Ishikawa (cell line): ENCODE measurements at regions not wholly inside any gene's neighbourhood (a gene's known extent, or its start where the extent isn't known, plus 50 kb on each side); places are given as distances from the start of the nearest gene placed in this dataset.

Experiments
- CEBPB ChIP-seq: IDR thresholded peaks from 2 replicates; pipeline ENCODE4 v1.6.1; 2012
- CREB1 ChIP-seq: IDR thresholded peaks from 2 replicates; pipeline ENCODE4 v1.6.1; 2012; ENCODE audit warnings: low read depth
- EGR1 ChIP-seq: IDR thresholded peaks from 2 replicates; pipeline ENCODE4 v1.6.1; 2012
- EP300 ChIP-seq: IDR thresholded peaks from 2 replicates; pipeline ENCODE4 v1.6.1; 2012; ENCODE audit warnings: borderline replicate concordance
- FOXM1 ChIP-seq: IDR thresholded peaks from 2 replicates; pipeline ENCODE4 v1.6.1; 2012; ENCODE audit warnings: low read depth, borderline replicate concordance
- MAX ChIP-seq: IDR thresholded peaks from 2 replicates; pipeline ENCODE4 v1.6.1; 2012
- NFIC ChIP-seq: IDR thresholded peaks from 2 replicates; pipeline ENCODE4 v1.6.1; 2012
- RAD21 ChIP-seq: IDR thresholded peaks from 2 replicates; pipeline ENCODE4 v1.6.1; 2012; ENCODE audit warnings: low read depth
- REST ChIP-seq: IDR thresholded peaks from 2 replicates; pipeline ENCODE4 v1.6.1; 2012; ENCODE audit warnings: low read depth, mild to moderate bottlenecking
- TAF1 ChIP-seq: IDR thresholded peaks from 2 replicates; pipeline ENCODE4 v1.6.1; 2012; ENCODE audit warnings: low read depth, mild to moderate bottlenecking
- TCF12 ChIP-seq: IDR thresholded peaks from 2 replicates; pipeline ENCODE4 v1.6.1; 2012; ENCODE audit warnings: low read depth
- TEAD4 ChIP-seq: IDR thresholded peaks from 2 replicates; pipeline ENCODE4 v1.6.1; 2012
- USF1 ChIP-seq: IDR thresholded peaks from 2 replicates; pipeline ENCODE4 v1.6.1; 2012
- YY1 ChIP-seq: IDR thresholded peaks from 2 replicates; pipeline ENCODE4 v1.6.1; 2012; ENCODE audit warnings: low read depth
- ZBTB7A ChIP-seq: IDR thresholded peaks from 2 replicates; pipeline ENCODE4 v1.6.1; 2012; ENCODE audit warnings: low read depth

GRCh38 chr14:100469632-100470522, 117.3 kb downstream of the BEGAIN start:
- TF ChIP-seq CEBPB (no peak), TAF1 (no peak), FOXM1 (no peak), TCF12 (no peak)

GRCh38 chr14:100470523-100470897, 116.7 kb downstream of the BEGAIN start:
- TF ChIP-seq USF1 = no peak
- TF ChIP-seq RAD21 = no peak
- TF ChIP-seq EGR1 = no peak
- no peak for TF ChIP-seq FOXM1
- no peak for TF ChIP-seq TCF12
- no peak for TF ChIP-seq TEAD4
- TF ChIP-seq REST = no peak
- no peak for TF ChIP-seq CREB1
- TF ChIP-seq MAX = no peak
- no peak for TF ChIP-seq NFIC
- TF ChIP-seq ZBTB7A = no peak
- no peak for TF ChIP-seq CEBPB
- TF ChIP-seq EP300 = no peak
- TF ChIP-seq TAF1 = no peak
- TF ChIP-seq YY1 = no peak

- no peak for TF ChIP-seq RAD21
- TF ChIP-seq YY1 = no peak
- no peak for TF ChIP-seq TEAD4
- no peak for TF ChIP-seq MAX
- TF ChIP-seq REST = no peak
- no peak for TF ChIP-seq USF1
- TF ChIP-seq EGR1 = no peak
- no peak for TF ChIP-seq TCF12
- TF ChIP-seq TAF1 = no peak
- TF ChIP-seq NFIC = no peak
- no peak for TF ChIP-seq CEBPB
- TF ChIP-seq CREB1 = no peak
- TF ChIP-seq ZBTB7A = no peak
- no peak for TF ChIP-seq EP300
Measured at GRCh38 chr14:100471441-100472093, 115.7 kb downstream of the BEGAIN start.

GRCh38 chr14:100472094-100472455, 115.1 kb downstream of the BEGAIN start:
- TF ChIP-seq TCF12 = no peak
- TF ChIP-seq RAD21 = no peak
- TF ChIP-seq EP300 = no peak

GRCh38 chr14:100472491-100472890, 114.7 kb downstream of the BEGAIN start:
- TF ChIP-seq FOXM1 (no peak), YY1 (no peak), RAD21 (no peak), CREB1 (no peak), MAX (no peak), ZBTB7A (no peak), CEBPB (no peak), REST (no peak)
